HCT116 (cell line): ENCODE measurements at regions not wholly inside any gene's neighbourhood (a gene's known extent, or its start where the extent isn't known, plus 50 kb on each side); places are given as distances from the start of the nearest gene placed in this dataset.

Experiments used
- CEBPB ChIP-seq: IDR thresholded peaks from 2 replicates; pipeline ENCODE4 v1.6.1; 2012; ENCODE audit warnings: low read depth
- EZH2 ChIP-seq: fragments of 200-600 bp; sonication (generic); IDR thresholded peaks from 2 replicates; pipeline ENCODE4 v1.6.1; 2017; ENCODE audit warnings: antibody characterized with exemption, mixed run types
- EZH2phosphoT487 ChIP-seq: fragments of 200-600 bp; IDR thresholded peaks from 2 replicates; pipeline ENCODE4 v1.6.1; 2018; ENCODE audit warnings: antibody characterized with exemption, borderline replicate concordance
- FOSL1 ChIP-seq: IDR thresholded peaks from 2 replicates; pipeline ENCODE4 v1.6.1; 2012; ENCODE audit warnings: low read depth
- POLR2A ChIP-seq: IDR thresholded peaks from 2 replicates; pipeline ENCODE4 v1.7.0; 2011; ENCODE audit warnings: borderline replicate concordance; ENCODE audit not compliant: insufficient read depth, insufficient read length; ENCODE audit errors: extremely low read depth
- POLR2AphosphoS5 ChIP-seq: IDR thresholded peaks from 2 replicates; pipeline ENCODE4 v1.6.1; 2011; ENCODE audit warnings: mild to moderate bottlenecking, low read depth, low read length, moderate library complexity
- TF ChIP-seq, protein P1 (sequence below): IDR thresholded peaks from 2 replicates; pipeline ENCODE4 v1.6.1; 2012; ENCODE audit warnings: low read depth
- TF ChIP-seq, protein P2 (sequence below), 3 experiments: fragments of 200-600 bp in 1 of 3; sonication (generic) in 1 of 3; IDR thresholded peaks in 2 of 3; conservative IDR thresholded peaks in 1 of 3; 2 replicates each; pipeline ENCODE4 v1.5.1; 2012 to 2017; ENCODE audit warnings: low read depth in 2 of 3, low read length in 2 of 3, antibody characterized with exemption in 1 of 3, borderline replicate concordance in 1 of 3, control low read depth in 1 of 3, mild to moderate bottlenecking in 1 of 3, mixed read lengths in 1 of 3, mixed run types in 1 of 3, moderate library complexity in 1 of 3; ENCODE audit not compliant: insufficient read depth in 1 of 3
- TF ChIP-seq, protein P3 (sequence below): IDR thresholded peaks from 2 replicates; pipeline ENCODE4 v1.6.1; 2012

DNA sequence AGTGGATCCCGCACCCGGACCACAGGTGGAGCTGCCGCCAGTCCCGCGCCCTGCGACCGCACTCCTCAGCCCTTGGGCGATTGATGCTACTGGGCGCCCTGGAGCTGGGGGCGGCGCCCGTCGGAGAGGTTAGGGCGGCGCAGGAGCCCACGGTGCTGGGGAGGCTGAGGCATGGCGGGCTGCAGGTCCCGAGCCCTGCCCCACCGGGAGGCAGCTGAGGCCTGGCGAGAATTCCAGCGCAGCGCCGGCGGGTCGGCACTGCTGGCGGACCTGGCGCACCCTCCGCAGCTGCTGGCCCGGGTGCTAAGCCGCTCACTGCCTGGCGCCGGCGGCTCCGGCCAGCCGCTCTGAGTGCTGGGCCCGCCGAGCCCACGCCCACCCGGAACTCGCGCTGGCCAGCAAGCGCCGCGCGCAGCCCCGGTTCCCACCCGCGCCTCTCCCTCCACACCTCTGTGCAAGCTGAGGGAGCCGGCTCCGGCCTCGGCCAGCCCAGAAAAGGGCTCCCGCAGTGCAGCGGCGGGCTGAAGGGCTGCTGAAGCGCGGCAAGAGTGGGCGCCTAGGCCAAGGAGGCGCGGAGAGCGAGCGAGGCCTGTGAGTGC, 1256.5 kb downstream of the STIM2 start:
- TF ChIP-seq POLR2AphosphoS5 = no peak
- TF ChIP-seq, protein P1, sequence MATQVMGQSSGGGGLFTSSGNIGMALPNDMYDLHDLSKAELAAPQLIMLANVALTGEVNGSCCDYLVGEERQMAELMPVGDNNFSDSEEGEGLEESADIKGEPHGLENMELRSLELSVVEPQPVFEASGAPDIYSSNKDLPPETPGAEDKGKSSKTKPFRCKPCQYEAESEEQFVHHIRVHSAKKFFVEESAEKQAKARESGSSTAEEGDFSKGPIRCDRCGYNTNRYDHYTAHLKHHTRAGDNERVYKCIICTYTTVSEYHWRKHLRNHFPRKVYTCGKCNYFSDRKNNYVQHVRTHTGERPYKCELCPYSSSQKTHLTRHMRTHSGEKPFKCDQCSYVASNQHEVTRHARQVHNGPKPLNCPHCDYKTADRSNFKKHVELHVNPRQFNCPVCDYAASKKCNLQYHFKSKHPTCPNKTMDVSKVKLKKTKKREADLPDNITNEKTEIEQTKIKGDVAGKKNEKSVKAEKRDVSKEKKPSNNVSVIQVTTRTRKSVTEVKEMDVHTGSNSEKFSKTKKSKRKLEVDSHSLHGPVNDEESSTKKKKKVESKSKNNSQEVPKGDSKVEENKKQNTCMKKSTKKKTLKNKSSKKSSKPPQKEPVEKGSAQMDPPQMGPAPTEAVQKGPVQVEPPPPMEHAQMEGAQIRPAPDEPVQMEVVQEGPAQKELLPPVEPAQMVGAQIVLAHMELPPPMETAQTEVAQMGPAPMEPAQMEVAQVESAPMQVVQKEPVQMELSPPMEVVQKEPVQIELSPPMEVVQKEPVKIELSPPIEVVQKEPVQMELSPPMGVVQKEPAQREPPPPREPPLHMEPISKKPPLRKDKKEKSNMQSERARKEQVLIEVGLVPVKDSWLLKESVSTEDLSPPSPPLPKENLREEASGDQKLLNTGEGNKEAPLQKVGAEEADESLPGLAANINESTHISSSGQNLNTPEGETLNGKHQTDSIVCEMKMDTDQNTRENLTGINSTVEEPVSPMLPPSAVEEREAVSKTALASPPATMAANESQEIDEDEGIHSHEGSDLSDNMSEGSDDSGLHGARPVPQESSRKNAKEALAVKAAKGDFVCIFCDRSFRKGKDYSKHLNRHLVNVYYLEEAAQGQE = no peak
- TF ChIP-seq POLR2A = no peak
- TF ChIP-seq, protein P2, sequence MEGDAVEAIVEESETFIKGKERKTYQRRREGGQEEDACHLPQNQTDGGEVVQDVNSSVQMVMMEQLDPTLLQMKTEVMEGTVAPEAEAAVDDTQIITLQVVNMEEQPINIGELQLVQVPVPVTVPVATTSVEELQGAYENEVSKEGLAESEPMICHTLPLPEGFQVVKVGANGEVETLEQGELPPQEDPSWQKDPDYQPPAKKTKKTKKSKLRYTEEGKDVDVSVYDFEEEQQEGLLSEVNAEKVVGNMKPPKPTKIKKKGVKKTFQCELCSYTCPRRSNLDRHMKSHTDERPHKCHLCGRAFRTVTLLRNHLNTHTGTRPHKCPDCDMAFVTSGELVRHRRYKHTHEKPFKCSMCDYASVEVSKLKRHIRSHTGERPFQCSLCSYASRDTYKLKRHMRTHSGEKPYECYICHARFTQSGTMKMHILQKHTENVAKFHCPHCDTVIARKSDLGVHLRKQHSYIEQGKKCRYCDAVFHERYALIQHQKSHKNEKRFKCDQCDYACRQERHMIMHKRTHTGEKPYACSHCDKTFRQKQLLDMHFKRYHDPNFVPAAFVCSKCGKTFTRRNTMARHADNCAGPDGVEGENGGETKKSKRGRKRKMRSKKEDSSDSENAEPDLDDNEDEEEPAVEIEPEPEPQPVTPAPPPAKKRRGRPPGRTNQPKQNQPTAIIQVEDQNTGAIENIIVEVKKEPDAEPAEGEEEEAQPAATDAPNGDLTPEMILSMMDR (IDR thresholded peaks at IDR 0.05 in 2 of 3, conservative IDR thresholded peaks at IDR 0.05 in 1 of 3; ENCODE audit: borderline replicate concordance in 1 of 3, insufficient read depth in 1 of 3, low read depth in 2 of 3, low read length in 2 of 3) = no peak
- TF ChIP-seq, protein P3, sequence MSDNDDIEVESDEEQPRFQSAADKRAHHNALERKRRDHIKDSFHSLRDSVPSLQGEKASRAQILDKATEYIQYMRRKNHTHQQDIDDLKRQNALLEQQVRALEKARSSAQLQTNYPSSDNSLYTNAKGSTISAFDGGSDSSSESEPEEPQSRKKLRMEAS = no peak
- no peak for TF ChIP-seq CEBPB
- no peak for TF ChIP-seq FOSL1
- no peak for TF ChIP-seq EZH2
- no peak for TF ChIP-seq EZH2phosphoT487
